ENCODE measurements at regions not wholly inside any gene's neighbourhood (a gene's known extent, or its start where the extent isn't known, plus 50 kb on each side); places are given as distances from the start of the nearest gene placed in this dataset.

- DNase-seq: no peak
These were observed 489.1 kb upstream of the INTU start for GRCh38 chr4:127143460-127144195.

GRCh38 chr4:127145006-127145540, 487.7 kb upstream of the INTU start:
- no peak for DNase-seq

- DNase-seq: no peak
These were observed 484.6 kb upstream of the INTU start for GRCh38 chr4:127148165-127148564.

GRCh38 chr4:127149086-127149485, 483.7 kb upstream of the INTU start:
- no peak for DNase-seq

- no peak for DNase-seq
These were observed 480.8 kb upstream of the INTU start for GRCh38 chr4:127151941-127152340.

- DNase-seq: no peak
These were observed 477.6 kb upstream of the INTU start for GRCh38 chr4:127155116-127155515.

- DNase-seq: no peak
These were observed 477.2 kb upstream of the INTU start for GRCh38 chr4:127155555-127155954.

- DNase-seq: no peak
These were observed 470.0 kb upstream of the INTU start for GRCh38 chr4:127162741-127163140.

- no peak for DNase-seq
These were observed 466.8 kb upstream of the INTU start for GRCh38 chr4:127165971-127166370.

- no peak for DNase-seq
These were observed 458.6 kb upstream of the INTU start for GRCh38 chr4:127174201-127174600.

- DNase-seq: no peak
These were observed 458.1 kb upstream of the INTU start for GRCh38 chr4:127174616-127175015.

GRCh38 chr4:127179256-127180087, 453.3 kb upstream of the INTU start:
- no peak for DNase-seq

- no peak for DNase-seq
These were observed 451.8 kb upstream of the INTU start for GRCh38 chr4:127181001-127181400.

GRCh38 chr4:127182687-127183086, 450.1 kb upstream of the INTU start:
- no peak for DNase-seq

- no peak for DNase-seq
These were observed 443.9 kb upstream of the INTU start for GRCh38 chr4:127188847-127189246.

- no peak for DNase-seq
These were observed 438.5 kb upstream of the INTU start for GRCh38 chr4:127194281-127194680.

- DNase-seq: no peak
These were observed 436.0 kb upstream of the INTU start for GRCh38 chr4:127196655-127197352.

GRCh38 chr4:127203562-127204200, 429.1 kb upstream of the INTU start:
- no peak for DNase-seq

GRCh38 chr4:127204322-127204721, 428.4 kb upstream of the INTU start:
- no peak for DNase-seq

GRCh38 chr4:127209580-127210095, 423.1 kb upstream of the INTU start:
- DNase-seq: no peak

- DNase-seq: no peak
These were observed 421.7 kb upstream of the INTU start for GRCh38 chr4:127210893-127211649.
